GM23338 (cell line): ENCODE measurements at regions not wholly inside any gene's neighbourhood (a gene's known extent, or its start where the extent isn't known, plus 50 kb on each side); places are given as distances from the start of the nearest gene placed in this dataset.

Source experiments
- REST ChIP-seq: IDR thresholded peaks from one replicate; pipeline ENCODE4 v1.6.1; 2018; ENCODE audit warnings: antibody characterized with exemption; ENCODE audit not compliant: unreplicated experiment
- TF ChIP-seq, protein P1 (sequence below), 2 experiments: fragments of 200-600 bp in 1 of 2; sonication (generic) in 1 of 2; conservative IDR thresholded peaks; 2 replicates each; pipeline versions ENCODE4 v1.5.1 to v1.6.1; 2016 to 2017; ENCODE audit warnings: antibody characterized with exemption in 2 of 2, low read depth in 2 of 2, mild to moderate bottlenecking in 2 of 2, moderate library complexity in 1 of 2
- TF ChIP-seq, protein P2 (sequence below): fragments of 250-450 bp; sonication (Bioruptor Pico); IDR thresholded peaks from 2 replicates; pipeline ENCODE4 v1.5.0; 2020; ENCODE audit warnings: mild to moderate bottlenecking, moderate library complexity

DNA sequence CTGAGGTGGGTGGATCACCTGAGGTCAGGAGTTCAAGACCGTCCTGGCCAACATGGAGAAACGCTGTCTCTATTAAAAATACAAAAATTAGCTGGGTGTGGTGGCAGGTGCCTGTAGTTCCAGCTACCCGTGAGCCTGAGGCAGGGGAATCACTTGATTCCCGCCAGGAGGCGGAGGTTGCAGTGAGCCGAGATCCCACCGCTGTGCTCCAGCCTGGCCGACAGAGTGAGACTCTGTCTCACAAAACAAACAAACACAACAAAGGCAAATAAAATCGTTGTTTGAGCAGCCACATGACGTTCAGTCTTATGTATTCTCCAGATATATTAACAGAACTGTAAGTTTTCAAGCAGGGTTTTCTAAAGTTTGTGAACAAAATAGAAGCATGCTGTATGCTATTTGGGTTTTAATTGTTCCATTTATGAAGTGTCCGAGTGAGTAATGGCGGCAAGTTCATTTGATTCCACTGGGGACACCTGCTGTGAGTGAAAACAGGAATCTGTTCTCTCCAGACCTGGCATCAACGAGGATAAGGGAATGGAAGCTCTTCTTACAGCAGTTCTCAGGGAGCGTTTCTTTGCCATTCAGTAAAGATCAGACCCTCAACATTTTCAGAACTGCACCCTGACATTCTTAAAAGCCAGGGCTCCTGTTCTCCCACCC lies 122.5 kb upstream of the PITRM1 start (continued):
- no peak for TF ChIP-seq REST
- TF ChIP-seq, protein P1, sequence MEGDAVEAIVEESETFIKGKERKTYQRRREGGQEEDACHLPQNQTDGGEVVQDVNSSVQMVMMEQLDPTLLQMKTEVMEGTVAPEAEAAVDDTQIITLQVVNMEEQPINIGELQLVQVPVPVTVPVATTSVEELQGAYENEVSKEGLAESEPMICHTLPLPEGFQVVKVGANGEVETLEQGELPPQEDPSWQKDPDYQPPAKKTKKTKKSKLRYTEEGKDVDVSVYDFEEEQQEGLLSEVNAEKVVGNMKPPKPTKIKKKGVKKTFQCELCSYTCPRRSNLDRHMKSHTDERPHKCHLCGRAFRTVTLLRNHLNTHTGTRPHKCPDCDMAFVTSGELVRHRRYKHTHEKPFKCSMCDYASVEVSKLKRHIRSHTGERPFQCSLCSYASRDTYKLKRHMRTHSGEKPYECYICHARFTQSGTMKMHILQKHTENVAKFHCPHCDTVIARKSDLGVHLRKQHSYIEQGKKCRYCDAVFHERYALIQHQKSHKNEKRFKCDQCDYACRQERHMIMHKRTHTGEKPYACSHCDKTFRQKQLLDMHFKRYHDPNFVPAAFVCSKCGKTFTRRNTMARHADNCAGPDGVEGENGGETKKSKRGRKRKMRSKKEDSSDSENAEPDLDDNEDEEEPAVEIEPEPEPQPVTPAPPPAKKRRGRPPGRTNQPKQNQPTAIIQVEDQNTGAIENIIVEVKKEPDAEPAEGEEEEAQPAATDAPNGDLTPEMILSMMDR (conservative IDR thresholded peaks at IDR 0.05; ENCODE audit: low read depth in 2 of 2): no peak
- TF ChIP-seq, protein P2, sequence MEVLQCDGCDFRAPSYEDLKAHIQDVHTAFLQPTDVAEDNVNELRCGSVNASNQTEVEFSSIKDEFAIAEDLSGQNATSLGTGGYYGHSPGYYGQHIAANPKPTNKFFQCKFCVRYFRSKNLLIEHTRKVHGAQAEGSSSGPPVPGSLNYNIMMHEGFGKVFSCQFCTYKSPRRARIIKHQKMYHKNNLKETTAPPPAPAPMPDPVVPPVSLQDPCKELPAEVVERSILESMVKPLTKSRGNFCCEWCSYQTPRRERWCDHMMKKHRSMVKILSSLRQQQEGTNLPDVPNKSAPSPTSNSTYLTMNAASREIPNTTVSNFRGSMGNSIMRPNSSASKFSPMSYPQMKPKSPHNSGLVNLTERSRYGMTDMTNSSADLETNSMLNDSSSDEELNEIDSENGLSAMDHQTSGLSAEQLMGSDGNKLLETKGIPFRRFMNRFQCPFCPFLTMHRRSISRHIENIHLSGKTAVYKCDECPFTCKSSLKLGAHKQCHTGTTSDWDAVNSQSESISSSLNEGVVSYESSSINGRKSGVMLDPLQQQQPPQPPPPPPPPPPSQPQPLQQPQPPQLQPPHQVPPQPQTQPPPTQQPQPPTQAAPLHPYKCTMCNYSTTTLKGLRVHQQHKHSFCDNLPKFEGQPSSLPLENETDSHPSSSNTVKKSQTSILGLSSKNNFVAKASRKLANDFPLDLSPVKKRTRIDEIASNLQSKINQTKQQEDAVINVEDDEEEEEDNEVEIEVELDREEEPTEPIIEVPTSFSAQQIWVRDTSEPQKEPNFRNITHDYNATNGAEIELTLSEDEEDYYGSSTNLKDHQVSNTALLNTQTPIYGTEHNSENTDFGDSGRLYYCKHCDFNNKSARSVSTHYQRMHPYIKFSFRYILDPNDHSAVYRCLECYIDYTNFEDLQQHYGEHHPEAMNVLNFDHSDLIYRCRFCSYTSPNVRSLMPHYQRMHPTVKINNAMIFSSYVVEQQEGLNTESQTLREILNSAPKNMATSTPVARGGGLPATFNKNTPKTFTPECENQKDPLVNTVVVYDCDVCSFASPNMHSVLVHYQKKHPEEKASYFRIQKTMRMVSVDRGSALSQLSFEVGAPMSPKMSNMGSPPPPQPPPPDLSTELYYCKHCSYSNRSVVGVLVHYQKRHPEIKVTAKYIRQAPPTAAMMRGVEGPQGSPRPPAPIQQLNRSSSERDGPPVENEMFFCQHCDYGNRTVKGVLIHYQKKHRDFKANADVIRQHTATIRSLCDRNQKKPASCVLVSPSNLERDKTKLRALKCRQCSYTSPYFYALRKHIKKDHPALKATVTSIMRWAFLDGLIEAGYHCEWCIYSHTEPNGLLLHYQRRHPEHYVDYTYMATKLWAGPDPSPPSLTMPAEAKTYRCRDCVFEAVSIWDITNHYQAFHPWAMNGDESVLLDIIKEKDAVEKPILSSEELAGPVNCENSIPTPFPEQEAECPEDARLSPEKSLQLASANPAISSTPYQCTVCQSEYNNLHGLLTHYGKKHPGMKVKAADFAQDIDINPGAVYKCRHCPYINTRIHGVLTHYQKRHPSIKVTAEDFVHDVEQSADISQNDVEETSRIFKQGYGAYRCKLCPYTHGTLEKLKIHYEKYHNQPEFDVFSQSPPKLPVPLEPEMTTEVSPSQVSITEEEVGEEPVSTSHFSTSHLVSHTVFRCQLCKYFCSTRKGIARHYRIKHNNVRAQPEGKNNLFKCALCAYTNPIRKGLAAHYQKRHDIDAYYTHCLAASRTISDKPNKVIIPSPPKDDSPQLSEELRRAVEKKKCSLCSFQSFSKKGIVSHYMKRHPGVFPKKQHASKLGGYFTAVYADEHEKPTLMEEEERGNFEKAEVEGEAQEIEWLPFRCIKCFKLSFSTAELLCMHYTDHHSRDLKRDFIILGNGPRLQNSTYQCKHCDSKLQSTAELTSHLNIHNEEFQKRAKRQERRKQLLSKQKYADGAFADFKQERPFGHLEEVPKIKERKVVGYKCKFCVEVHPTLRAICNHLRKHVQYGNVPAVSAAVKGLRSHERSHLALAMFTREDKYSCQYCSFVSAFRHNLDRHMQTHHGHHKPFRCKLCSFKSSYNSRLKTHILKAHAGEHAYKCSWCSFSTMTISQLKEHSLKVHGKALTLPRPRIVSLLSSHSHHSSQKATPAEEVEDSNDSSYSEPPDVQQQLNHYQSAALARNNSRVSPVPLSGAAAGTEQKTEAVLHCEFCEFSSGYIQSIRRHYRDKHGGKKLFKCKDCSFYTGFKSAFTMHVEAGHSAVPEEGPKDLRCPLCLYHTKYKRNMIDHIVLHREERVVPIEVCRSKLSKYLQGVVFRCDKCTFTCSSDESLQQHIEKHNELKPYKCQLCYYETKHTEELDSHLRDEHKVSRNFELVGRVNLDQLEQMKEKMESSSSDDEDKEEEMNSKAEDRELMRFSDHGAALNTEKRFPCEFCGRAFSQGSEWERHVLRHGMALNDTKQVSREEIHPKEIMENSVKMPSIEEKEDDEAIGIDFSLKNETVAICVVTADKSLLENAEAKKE (CRISPR knock-in tag): no peak
